ENCODE measurements at regions not wholly inside any gene's neighbourhood (a gene's known extent, or its start where the extent isn't known, plus 50 kb on each side); places are given as distances from the start of the nearest gene placed in this dataset.

- DNase-seq (ENCODE audit: low read depth, low spot score) = no peak
Observed at GRCh38 chr2:41930807-41931566, 116.8 kb upstream of the PKDCC start.

GRCh38 chr2:41932241-41933045, 115.4 kb upstream of the PKDCC start:
- no peak for DNase-seq (ENCODE audit: low read depth, low spot score)

DNA sequence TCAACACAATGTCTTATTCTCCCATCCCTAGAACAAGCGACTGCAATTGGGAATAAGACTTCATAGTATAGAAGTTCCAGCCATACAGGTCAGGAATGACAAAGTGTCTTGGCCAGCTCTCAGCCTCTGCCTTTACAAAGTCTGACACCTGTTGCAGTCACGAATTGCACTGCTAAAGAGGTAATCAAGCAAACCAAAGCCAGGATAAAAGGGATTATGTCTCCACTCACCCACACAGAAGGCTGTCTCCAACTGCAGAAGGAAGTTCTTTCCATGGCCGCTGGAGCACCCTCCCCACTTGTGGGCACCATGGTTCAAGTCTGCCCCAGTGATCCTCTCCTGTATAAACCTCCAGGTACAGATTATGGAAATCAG, 114.8 kb upstream of the PKDCC start:
- DNase-seq (ENCODE audit: low read depth, low spot score) = no peak

DNA sequence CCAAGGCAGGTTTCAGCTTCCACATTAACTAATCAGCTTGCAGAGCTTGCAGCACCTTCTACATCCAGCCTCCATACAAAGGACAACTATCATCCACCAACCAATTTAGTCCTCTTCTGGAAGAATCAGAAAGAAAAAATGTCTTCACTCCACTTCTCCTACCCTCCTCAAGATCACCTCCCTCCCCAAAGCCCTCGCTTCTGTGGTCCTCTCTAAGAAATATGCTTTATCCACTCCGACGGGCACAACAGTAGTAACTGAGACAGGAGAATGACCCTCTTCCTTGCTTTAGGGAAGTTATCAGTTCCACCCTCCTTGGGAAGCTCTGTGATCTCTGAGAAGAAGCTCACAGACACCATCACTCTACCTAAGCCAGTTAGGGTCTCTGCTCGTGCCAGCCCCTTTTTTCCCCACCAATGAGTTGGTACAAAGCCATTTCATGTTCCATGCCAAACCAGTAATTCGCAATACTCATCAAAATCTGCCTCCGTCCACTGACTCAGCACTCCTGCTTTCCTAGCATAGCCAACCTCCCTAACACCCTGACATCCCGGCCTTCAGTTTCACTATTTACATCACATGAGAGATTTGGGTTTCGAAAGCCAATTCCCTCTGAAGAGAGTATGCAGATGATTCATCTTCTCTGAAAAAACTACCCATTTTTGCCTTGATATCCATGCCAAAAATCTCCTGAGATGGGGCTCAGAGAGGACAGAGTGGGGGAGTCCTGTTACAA, 114.1 kb upstream of the PKDCC start:
- DNase-seq (ENCODE audit: low read depth, low spot score) = no peak

- no peak for DNase-seq (ENCODE audit: low read depth, low spot score)
Observed at GRCh38 chr2:41934329-41934958, 113.4 kb upstream of the PKDCC start.

DNA sequence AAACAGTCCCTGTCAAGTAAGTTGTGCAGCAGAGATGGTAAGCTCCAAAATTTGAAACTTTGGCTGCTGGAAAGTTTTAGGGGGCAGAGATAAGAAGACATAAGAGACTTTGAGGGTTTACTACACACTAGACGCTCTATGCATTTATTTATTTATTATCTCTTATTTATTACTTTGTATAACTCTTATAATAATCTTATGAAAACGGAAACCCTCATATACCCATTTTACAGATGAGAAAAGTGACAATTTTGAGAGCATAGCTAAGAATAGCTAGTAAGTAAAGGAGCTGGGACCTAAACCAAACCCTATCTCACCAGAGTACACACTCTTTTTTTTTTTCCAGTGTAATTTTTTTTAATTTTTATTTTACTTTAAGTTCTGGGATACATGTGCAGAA, 112.8 kb upstream of the PKDCC start:
- no peak for DNase-seq (ENCODE audit: low read depth, low spot score)

GRCh38 chr2:41935825-41936224, 112.0 kb upstream of the PKDCC start:
- no peak for DNase-seq (ENCODE audit: low read depth, low spot score)

GRCh38 chr2:41936771-41937463, 110.9 kb upstream of the PKDCC start:
- DNase-seq (ENCODE audit: low read depth, low spot score) = no peak

- peak; percentile 94 for DNase-seq (ENCODE audit: low read depth, low spot score)
Observed at GRCh38 chr2:41937464-41937906, 110.3 kb upstream of the PKDCC start.

- DNase-seq (ENCODE audit: low read depth, low spot score) = no peak
Observed at GRCh38 chr2:41937921-41938708, 109.7 kb upstream of the PKDCC start.

GRCh38 chr2:41940060-41940744, 107.6 kb upstream of the PKDCC start:
- DNase-seq (ENCODE audit: low read depth, low spot score) = no peak

GRCh38 chr2:41940745-41941063, 107.1 kb upstream of the PKDCC start:
- DNase-seq (ENCODE audit: low read depth, low spot score) = no peak

GRCh38 chr2:41941831-41942230, 106.0 kb upstream of the PKDCC start:
- no peak for DNase-seq (ENCODE audit: low read depth, low spot score)

GRCh38 chr2:41942278-41942677, 105.5 kb upstream of the PKDCC start:
- DNase-seq (ENCODE audit: low read depth, low spot score) = no peak

- no peak for DNase-seq (ENCODE audit: low read depth, low spot score)
Observed at GRCh38 chr2:41943159-41943558, 104.7 kb upstream of the PKDCC start.

GRCh38 chr2:41944220-41944880, 103.5 kb upstream of the PKDCC start:
- no peak for DNase-seq (ENCODE audit: low read depth, low spot score)

DNA sequence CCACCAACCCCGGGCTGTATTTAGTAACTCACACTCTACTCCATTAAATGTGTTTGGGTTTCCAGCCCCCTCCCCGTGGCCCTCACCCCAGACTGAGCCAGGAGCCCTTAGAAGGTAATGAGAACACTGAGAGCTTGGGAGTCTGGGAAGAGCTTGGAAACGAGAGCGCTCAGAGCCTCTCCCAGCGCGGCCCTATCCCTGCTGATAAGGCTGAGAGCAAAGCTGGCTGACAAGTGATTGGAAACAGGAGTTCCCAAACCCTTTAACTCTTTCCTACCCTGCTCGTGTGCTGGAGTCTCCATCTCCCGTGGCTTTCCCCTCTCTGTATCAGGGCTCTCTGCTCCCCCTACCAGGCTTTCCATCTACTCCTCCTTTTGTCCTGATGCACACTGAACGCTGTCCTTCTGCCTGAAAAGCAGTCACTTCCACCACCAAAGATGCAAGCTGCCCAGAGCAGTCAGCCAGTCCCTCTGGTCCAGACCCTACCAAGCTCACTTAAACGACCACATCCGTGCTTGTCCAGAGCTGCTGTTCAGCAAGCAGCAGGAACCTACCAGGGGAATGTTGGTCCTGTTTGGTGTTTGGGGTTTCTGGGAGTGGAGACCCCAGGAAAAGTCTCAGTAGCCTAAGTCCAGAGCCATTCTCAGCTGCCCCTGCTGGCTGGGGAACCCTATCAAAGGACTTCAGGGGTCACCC, 100.0 kb upstream of the PKDCC start:
- no peak for DNase-seq (ENCODE audit: low read depth, low spot score)

DNA sequence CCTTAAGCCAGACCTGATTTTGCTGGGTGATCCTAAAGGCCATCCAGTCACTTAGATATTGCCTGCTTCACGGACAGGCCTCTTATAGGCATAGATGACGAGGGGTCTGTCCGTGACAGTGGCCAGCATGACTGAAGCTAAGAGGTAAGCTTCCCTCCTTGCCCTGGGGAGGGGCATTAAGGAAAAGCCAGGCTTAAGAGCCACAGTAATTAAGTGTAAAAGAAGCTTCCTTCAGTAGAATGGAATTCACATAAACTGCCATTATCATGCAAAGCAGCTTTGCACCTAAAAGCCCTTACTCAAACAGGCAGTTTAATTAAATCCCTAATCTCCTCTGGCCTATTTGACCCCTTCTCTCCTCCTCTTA, 99.4 kb upstream of the PKDCC start:
- DNase-seq (ENCODE audit: low read depth, low spot score) = no peak

Measured in iPS DF 19.7 (cell line).